GM12865 (cell line): ENCODE measurements at regions not wholly inside any gene's neighbourhood (a gene's known extent, or its start where the extent isn't known, plus 50 kb on each side); places are given as distances from the start of the nearest gene placed in this dataset.

Experiments
- DNase-seq: peaks from one replicate; pipeline ENCODE4 v3.0.0; 2010; ENCODE audit warnings: low read depth
- H3K4me3 ChIP-seq: 2 replicates; pipeline ENCODE4 v1.5.1; 2011; ENCODE audit warnings: mild to moderate bottlenecking, low read depth, low read length, control low read depth
- CTCF ChIP-seq: IDR thresholded peaks from 2 replicates; pipeline ENCODE4 v1.5.1; 2011; ENCODE audit warnings: low read length, control low read depth, low read depth, inconsistent platforms; ENCODE audit not compliant: insufficient read depth; ENCODE audit errors: missing control alignments

GRCh38 chr1:8205771-8206170, 112.1 kb upstream of the SLC45A1 start:
- H3K4me3 ChIP-seq = no peak overlapping the region

DNA sequence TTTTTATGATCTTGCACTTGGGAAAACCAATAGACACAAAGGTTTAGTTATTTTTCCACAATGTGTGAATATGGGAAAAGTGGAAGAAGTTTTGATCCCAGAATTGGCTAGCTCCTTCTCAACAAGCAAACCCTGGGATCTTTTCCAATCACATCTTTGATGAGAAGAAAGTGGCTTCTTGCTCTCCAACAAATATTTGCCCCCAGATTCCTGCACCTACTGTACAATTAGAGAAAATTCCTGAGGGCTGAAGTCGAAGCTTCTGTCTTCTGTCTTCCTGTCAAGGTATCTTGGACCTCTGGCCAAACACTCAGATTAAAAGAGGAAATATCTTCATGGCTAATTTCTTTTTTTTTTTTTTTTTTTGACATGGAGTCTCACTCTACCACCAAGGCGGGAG, 113.1 kb upstream of the SLC45A1 start:
- H3K4me3 ChIP-seq = no peak overlapping the region
- no peak for TF ChIP-seq CTCF
- DNase-seq = no peak

More at GRCh38 chr1:8205771-8206170, 112.1 kb upstream of the SLC45A1 start:
- no peak for TF ChIP-seq CTCF
- DNase-seq = no peak

DNA sequence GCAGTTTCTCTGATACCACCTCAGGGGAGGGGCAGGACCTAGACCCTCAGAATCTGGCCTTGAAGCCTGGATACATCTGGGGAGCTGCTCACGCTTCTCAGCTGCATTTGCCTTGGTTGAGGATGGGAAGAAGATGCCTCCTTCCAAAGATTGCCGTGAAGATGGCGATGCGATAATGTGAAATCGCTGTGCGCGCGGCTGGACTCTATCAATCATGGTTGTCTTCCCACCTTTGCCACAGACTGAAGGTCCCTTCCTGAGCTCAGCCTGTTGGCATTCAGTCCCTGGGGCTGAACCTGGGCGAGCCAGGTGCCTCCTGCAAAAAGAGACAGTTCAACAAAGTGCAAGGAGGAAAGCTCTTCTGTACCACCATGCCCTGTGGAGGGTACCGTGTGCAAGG, 114.4 kb upstream of the SLC45A1 start:
- no peak for TF ChIP-seq CTCF
- no peak for DNase-seq

DNA sequence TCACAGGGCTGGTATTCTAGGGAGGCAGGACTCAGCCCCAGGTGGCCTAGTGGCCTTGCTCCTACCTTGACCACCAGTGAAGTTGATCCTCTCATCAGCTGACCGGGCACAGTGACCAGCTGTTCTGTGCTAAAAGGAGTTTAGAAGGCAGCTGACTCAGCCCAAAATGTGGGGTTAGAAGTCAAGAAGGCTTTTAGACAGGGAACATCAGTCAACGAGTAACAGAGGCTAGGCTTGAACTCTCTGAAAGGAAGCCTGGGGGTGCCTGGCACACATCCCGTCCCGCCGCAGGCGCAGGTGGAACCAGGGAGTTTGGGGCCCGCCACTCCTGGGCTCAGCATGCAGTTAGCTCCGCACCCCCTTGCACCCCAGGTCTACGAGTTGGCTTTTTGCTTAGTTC, 114.9 kb upstream of the SLC45A1 start:
- DNase-seq = no peak
- H3K4me3 ChIP-seq = no peak overlapping the region
- TF ChIP-seq CTCF = no peak

More for the DNA sequence above, 114.4 kb upstream of the SLC45A1 start:
- H3K4me3 ChIP-seq = no peak overlapping the region

GRCh38 chr1:8202182-8202905, 115.6 kb upstream of the SLC45A1 start:
- H3K4me3 ChIP-seq = no peak overlapping the region
- DNase-seq = no peak
- TF ChIP-seq CTCF = no peak

DNA sequence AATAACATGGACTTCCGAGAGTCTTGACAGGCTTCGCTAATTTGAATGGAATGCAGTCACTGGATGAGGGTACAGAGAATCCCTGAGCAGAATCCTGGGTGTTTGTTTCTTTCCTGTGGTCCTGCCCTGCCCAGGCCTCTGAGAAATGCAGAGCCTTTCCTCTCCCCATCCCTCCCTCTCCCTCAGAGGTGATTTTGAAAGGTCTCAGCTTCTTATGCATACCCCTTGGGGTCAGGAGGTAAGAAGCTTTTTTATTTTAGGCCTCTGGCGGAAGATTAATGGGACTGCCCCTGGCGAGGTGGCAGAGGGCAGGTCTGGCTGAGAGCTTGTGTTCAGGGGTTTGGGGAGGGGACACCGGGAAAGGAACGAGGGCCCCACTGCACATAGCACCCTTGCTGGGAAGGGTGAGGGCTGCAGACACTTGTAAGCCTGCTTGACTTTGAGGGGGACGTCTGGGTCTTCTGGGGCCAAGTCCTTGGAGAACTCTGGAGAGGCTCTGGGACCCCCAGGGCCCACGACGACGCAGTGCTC, 116.5 kb upstream of the SLC45A1 start:
- TF ChIP-seq CTCF = no peak
- no peak for DNase-seq
- no peak overlapping the region for H3K4me3 ChIP-seq
